GM21576 (cell line): ENCODE measurements at regions not wholly inside any gene's neighbourhood (a gene's known extent, or its start where the extent isn't known, plus 50 kb on each side); places are given as distances from the start of the nearest gene placed in this dataset.
"Not testable (repeated sequence)": the region's sequence is repeated elsewhere in the genome, so short reads cannot be mapped to it uniquely, and the experiment has no call there.

ENCODE experiments used
- ATAC-seq: cut with Tn5 transposase; IDR thresholded peaks from one replicate; pipeline ENCODE4 v1.9.1; 2021; ENCODE audit warnings: mild to moderate bottlenecking, moderate library complexity; ENCODE audit not compliant: unreplicated experiment

DNA sequence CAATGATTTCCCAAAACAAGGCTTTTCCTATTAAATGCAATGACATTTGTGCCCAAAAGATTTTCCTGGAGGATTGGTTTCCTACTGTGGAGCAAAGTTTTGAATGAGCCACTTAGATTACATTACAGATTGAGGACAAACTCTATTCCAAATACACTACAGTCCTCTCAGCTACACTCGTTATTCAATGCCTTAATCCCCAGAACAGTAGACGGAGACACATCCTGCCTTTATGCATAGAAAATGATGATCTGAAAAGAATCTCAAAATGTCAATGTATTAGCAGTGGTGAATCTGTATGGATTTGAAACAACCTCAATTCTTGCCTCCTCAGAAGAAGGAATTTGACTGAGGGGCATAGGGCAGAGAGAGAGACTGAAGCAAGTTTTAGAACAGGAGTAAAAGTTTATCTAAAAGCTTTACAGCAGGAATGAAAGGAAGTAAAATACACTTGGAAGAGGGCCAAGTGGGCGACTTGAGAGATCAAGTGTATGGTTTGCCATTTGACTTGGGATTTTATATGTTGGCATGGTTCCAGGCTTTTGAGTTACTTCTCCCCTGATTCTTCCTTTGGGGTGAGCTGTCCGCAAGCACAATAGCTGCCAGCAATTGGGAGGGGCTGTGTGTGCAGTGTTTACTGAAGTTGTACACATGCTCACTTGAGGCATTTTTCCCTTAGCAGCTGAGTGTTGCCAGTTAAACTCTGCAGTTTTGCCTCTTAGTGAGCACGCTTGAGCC is 891.9 kb upstream of the MBL2 start:
- no peak for ATAC-seq

GRCh38 chr10:53650794-53651193 is 878.2 kb upstream of the MBL2 start:
- ATAC-seq: no peak

DNA sequence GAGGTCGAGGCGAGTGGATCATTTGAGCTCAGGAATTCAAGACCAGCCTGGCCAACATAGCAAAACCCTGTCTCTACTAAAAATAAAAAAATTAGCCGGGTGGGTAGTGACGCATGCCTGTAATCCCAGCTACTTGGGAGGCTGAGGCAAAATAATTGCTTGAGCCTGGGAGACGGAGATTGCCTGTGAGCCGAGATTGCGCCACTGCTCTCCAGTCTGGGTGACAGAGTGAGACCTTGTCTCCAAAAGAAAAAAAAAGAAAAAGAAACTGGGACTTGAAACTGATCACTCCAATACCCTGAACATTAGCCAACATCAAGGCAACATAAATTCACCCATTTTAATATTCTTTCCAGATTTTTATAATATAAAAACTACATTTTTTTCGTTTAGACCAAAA is 874.6 kb upstream of the MBL2 start:
- ATAC-seq: not testable (repeated sequence)

GRCh38 chr10:53646525-53646924 is 873.9 kb upstream of the MBL2 start:
- ATAC-seq: no peak

- no peak for ATAC-seq
Observed at GRCh38 chr10:53645951-53646350, 873.4 kb upstream of the MBL2 start.

DNA sequence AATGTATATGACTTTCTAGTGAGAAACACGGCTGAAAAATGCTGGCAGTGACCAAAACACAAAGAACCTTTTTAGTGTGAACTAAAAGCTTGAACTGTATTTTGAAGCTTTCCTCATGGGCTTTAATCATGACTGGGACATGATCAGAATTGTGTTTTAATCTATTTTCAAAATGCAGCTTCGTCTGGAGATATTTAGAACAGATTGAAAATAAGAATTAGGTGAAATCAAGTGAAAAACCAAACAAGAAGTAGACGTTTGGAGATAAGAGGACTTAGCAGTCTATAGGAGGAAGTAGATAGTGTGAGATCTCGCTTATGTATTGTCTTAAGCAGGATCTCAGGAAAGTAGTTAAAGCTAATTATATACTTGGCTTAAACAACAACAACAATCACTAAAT is 865.4 kb upstream of the MBL2 start:
- ATAC-seq: no peak

- no peak for ATAC-seq
Observed at GRCh38 chr10:53624722-53625121, 852.1 kb upstream of the MBL2 start.

- ATAC-seq: no peak
Observed at GRCh38 chr10:53622201-53622600, 849.6 kb upstream of the MBL2 start.

GRCh38 chr10:53619671-53620070 is 847.1 kb upstream of the MBL2 start:
- no peak for ATAC-seq

GRCh38 chr10:53607691-53608090 is 835.1 kb upstream of the MBL2 start:
- ATAC-seq: no peak

GRCh38 chr10:53606981-53607380 is 834.4 kb upstream of the MBL2 start:
- no peak for ATAC-seq

GRCh38 chr10:53601260-53601875 is 828.8 kb upstream of the MBL2 start:
- ATAC-seq: no peak

GRCh38 chr10:53598914-53599313 is 826.3 kb upstream of the MBL2 start:
- ATAC-seq: no peak

GRCh38 chr10:53597835-53598251 is 825.3 kb upstream of the MBL2 start:
- no peak for ATAC-seq

DNA sequence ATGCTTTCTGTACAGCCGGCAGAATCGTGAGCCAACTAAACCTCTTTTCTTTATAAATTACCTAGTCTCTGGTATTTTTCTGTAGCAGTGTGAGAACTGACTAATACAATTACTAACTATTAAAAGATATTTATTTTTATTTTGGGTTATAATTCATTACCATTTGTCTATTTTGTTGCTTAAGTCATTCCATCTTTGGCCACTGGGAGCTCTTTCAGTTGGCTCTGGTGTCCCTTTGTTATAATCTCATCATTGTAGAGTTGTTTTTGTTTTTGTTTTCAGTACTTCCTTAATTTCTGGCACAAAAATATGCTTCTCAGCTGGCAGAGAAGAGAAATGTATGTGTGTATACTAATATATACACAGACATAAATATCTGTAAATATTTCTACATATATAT is 807.9 kb upstream of the MBL2 start:
- ATAC-seq: no peak

GRCh38 chr10:53579773-53580172 is 807.2 kb upstream of the MBL2 start:
- no peak for ATAC-seq

- no peak for ATAC-seq
Observed at GRCh38 chr10:53574024-53574423, 801.4 kb upstream of the MBL2 start.

DNA sequence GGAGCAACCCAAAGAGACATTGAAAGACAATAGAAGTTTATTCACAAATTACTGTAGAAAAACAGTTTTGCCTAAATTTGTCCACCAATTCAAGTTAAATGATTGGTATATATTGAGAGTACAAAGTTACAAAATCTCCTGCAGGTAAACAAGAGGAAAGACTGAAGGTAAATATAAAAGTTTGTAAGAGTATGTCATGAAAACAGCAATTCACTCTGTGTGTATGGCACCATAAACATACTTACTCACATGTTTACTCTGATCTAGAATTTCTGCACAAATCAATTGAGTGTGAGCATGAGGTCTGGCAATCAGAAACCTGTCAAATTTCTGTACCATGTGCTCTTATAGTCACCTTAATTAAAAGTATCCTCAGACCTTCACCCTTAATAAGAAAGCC is 800.9 kb upstream of the MBL2 start:
- ATAC-seq: no peak

DNA sequence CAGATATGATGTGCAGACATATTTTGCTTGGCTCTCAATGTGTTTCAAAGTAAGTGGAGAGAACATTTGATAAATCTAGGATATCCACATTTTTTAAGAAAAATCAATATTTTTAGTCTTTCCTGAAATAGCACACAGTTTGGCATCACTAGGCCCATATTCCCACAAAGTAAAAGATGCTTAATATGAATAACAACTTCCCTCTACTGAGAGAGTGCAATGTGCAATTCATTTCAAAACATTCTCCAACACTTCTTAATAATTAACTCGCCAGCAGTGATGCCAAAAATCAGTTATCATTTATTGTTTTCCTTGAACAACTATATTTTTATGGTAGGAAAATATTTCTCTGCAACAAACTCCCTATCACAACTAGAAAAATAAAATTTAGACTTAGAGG is 800.2 kb upstream of the MBL2 start:
- ATAC-seq: no peak

GRCh38 chr10:53570221-53570620 is 797.6 kb upstream of the MBL2 start:
- ATAC-seq: no peak

GRCh38 chr10:53569455-53569854 is 796.9 kb upstream of the MBL2 start:
- no peak for ATAC-seq

- ATAC-seq: no peak
Observed at GRCh38 chr10:53548664-53549063, 776.1 kb upstream of the MBL2 start.

- ATAC-seq: no peak
Observed at GRCh38 chr10:53547364-53547763, 774.8 kb upstream of the MBL2 start.
